Esophagus muscularis mucosa (tissue), 4 donors: ENCODE measurements at regions not wholly inside any gene's neighbourhood (a gene's known extent, or its start where the extent isn't known, plus 50 kb on each side); places are given as distances from the start of the nearest gene placed in this dataset.

Experiments used
- DNase-seq: peaks from one replicate; pipeline ENCODE4 v3.0.0-alpha.2; 2017; ENCODE audit errors: extremely low spot score
- H3K27ac ChIP-seq, 4 donors: fragments of 200-600 bp; sonication (generic); replicated peaks in 1 of 4; 1 replicate in 3 of 4; 2 replicates in 1 of 4; pipeline ENCODE4 v1.5.1; 2016 to 2019; ENCODE audit warnings: mild to moderate bottlenecking in 1 of 4
- H3K27me3 ChIP-seq, 4 donors: fragments of 200-600 bp; sonication (generic); one replicate each; pipeline versions ENCODE4 v1.5.1 to v1.6.0; 2016 to 2019
- H3K36me3 ChIP-seq, 4 donors: fragments of 200-600 bp; sonication (generic); one replicate each; pipeline ENCODE4 v1.5.1; 2016 to 2019
- H3K4me1 ChIP-seq, 4 donors: fragments of 200-600 bp; sonication (generic); one replicate each; pipeline ENCODE4 v1.5.1; 2016 to 2019
- H3K4me3 ChIP-seq, 4 donors: fragments of 200-600 bp; sonication (generic); 1 replicate in 2 of 4; 2 replicates in 2 of 4; pipeline ENCODE4 v1.5.1; 2016 to 2019; ENCODE audit warnings: mild to moderate bottlenecking in 4 of 4, moderate library complexity in 1 of 4
- H3K9me3 ChIP-seq, 4 donors: fragments of 200-600 bp; sonication (generic); 1 replicate in 3 of 4; 2 replicates in 1 of 4; pipeline ENCODE4 v1.5.1; 2016 to 2019
- EP300 ChIP-seq: sonication (generic); formaldehyde crosslinking; IDR thresholded peaks from one replicate; pipeline ENCODE4 v1.6.1; 2017; ENCODE audit warnings: antibody characterized with exemption
- POLR2A ChIP-seq: fragments of 450-650 bp; IDR thresholded peaks from one replicate; pipeline ENCODE4 v1.6.1; 2017; ENCODE audit warnings: antibody characterized with exemption, moderate library complexity, mild to moderate bottlenecking, low read depth
- POLR2AphosphoS5 ChIP-seq, 2 donors: sonication (generic); formaldehyde crosslinking; IDR thresholded peaks; one replicate each; pipeline ENCODE4 v1.6.1; 2017; ENCODE audit warnings: antibody characterized with exemption in 2 of 2
- WGBS: methylation state at CpG from one replicate; pipeline ENCODE4 v1.1.5; 2018; 5-methylcytosine and 5-hydroxymethylcytosine counted together
- intact Hi-C: fragments of 100-400 bp; cut with DNase I; formaldehyde crosslinking; loops from one replicate; pipeline ENCODE4 v1.15.1; 2023
- TF ChIP-seq, protein P1 (sequence below), 3 experiments: fragments of 200-600 bp in 2 of 3; fragments of 450-650 bp in 1 of 3; sonication (generic) in 2 of 3; IDR thresholded peaks; one replicate each; pipeline ENCODE4 v1.5.1; 2017 to 2019; ENCODE audit warnings: antibody characterized with exemption in 3 of 3, mild to moderate bottlenecking in 2 of 3, moderate library complexity in 1 of 3

DNA sequence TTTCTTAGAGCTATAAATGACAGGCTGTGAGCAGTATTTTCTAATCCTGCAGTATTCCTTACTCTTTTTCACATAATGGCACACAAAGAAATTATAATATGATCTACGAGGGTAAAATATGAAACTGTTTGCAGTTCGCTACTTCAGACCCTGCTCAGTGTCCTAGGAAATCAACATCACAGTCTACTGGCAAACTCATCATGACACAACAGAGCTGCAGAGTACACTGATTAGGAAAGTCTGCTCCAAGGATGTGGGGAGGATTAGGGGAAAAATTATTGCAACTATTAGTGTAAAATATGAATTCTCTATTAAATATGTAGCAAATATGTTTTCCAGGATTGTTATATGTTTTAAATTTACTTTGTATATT lies 149.2 kb upstream of the REG3G start:
- Histone ChIP-seq H3K4me3 (no peak overlapping the region), H3K4me1 (no peaks in the 10 kb centered on the region), H3K27me3 (no peaks in the 10 kb centered on the region), H3K27ac (no peak overlapping the region), H3K36me3 (no peaks in the 10 kb centered on the region), H3K9me3 (no peaks in the 10 kb centered on the region)
- no peak for DNase-seq
- WGBS: 58% methylated on average over 2 of the region's 2 CpGs
- TF ChIP-seq, protein P1, sequence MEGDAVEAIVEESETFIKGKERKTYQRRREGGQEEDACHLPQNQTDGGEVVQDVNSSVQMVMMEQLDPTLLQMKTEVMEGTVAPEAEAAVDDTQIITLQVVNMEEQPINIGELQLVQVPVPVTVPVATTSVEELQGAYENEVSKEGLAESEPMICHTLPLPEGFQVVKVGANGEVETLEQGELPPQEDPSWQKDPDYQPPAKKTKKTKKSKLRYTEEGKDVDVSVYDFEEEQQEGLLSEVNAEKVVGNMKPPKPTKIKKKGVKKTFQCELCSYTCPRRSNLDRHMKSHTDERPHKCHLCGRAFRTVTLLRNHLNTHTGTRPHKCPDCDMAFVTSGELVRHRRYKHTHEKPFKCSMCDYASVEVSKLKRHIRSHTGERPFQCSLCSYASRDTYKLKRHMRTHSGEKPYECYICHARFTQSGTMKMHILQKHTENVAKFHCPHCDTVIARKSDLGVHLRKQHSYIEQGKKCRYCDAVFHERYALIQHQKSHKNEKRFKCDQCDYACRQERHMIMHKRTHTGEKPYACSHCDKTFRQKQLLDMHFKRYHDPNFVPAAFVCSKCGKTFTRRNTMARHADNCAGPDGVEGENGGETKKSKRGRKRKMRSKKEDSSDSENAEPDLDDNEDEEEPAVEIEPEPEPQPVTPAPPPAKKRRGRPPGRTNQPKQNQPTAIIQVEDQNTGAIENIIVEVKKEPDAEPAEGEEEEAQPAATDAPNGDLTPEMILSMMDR (IDR thresholded peaks at IDR 0.05): no peak
- TF ChIP-seq EP300 (no peak), POLR2AphosphoS5 (IDR thresholded peaks at IDR 0.05) (no peak), POLR2A (no peak)
- intact Hi-C loops: no loop called here

DNA sequence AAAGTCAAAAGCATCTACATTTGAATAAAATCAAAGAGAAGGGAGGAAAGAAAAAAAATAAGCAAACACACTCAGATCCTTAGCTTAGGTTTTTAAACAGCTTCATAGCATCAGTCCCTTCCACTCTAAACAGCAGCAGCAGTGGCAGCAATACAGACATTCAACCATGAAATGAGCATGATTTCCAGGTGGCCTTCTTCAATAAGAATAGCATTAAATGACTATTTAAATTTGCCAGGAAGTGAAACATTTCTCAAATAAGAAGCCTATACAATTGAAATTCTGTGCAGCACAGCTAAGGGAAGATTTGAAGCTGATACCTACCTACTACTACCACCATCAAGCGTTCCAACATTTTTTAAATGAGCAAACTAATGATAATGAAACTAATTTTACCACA lies 138.1 kb upstream of the REG3G start:
- DNase-seq: no peak
- Histone ChIP-seq H3K4me1 (no peaks in the 10 kb centered on the region), H3K9me3 (peaks cover 0 to 4% (median 0%) of the 10 kb centered on the region in 4 donors), H3K4me3 (no peak overlapping the region), H3K27me3 (no peaks in the 10 kb centered on the region), H3K27ac (no peak overlapping the region), H3K36me3 (no peaks in the 10 kb centered on the region)
- intact Hi-C loops: no loop called here
- TF ChIP-seq, protein P1 (IDR thresholded peaks at IDR 0.05): no peak
- TF ChIP-seq POLR2A: no peak
- no peak for TF ChIP-seq POLR2AphosphoS5 (IDR thresholded peaks at IDR 0.05)
- TF ChIP-seq EP300: no peak
- WGBS: 86% methylated on average over 1 of the region's 1 CpG

DNA sequence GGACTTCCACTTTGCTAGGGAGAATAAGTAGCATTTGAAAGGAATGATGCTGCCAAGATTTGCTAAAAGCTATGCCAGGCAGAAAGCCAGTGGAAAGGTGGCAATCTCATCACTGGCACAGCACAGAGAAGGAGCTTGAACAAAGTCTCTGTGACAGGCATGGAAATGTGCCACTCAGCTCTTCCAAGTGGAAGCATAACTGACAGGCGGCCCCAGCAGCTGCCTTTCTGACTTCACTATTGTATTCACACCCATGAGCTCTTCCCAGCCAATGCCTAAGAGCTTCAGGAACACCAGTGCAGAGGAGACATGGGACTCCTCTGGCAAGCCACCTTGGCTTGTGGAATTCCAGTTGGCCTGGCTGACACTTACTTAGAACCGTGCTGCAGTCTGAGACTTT lies 134.6 kb upstream of the REG3G start:
- no peak for DNase-seq
- H3K36me3 ChIP-seq: no peaks in the 10 kb centered on the region
- H3K9me3 ChIP-seq: peaks cover 0 to 4% (median 0%) of the 10 kb centered on the region in 4 donors
- no peaks in the 10 kb centered on the region for H3K4me1 ChIP-seq
- intact Hi-C loops: no loop called here
- TF ChIP-seq EP300: no peak
- no peak for TF ChIP-seq POLR2AphosphoS5 (IDR thresholded peaks at IDR 0.05)
- TF ChIP-seq POLR2A: no peak
- TF ChIP-seq, protein P1 (IDR thresholded peaks at IDR 0.05): no peak
- H3K27me3 ChIP-seq: no peaks in the 10 kb centered on the region
- 87% methylated on average over 2 of the region's 2 CpGs for WGBS
- H3K27ac ChIP-seq: no peak overlapping the region
- no peak overlapping the region for H3K4me3 ChIP-seq

DNA sequence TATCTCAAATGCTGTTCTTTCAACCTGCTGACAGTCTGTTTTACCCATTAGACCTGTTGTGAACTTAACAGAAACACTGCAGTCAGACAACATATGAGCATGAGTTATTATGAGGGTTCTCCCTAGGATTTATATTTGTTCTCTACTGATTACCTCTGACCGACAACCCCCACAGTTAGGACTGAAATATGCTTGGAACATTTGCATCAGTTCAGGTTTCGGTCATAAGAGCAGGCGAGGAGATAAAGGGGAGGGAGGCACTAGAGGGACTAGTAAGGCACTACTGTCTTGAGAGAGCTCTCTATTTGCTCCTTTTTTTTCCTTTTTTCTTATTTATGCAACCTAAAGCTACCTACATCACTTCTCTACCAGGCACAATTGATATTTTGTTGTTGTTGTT lies 133.2 kb upstream of the REG3G start:
- Histone ChIP-seq H3K9me3 (peaks cover 0 to under 1% (median 0%) of the 10 kb centered on the region in 4 donors), H3K4me3 (no peak overlapping the region), H3K27me3 (no peaks in the 10 kb centered on the region), H3K27ac (no peak overlapping the region), H3K36me3 (no peaks in the 10 kb centered on the region), H3K4me1 (no peaks in the 10 kb centered on the region)
- no peak for DNase-seq
- intact Hi-C loops: no loop called here
- WGBS: 89% methylated on average over 3 of the region's 3 CpGs
- TF ChIP-seq EP300 (no peak), POLR2A (no peak), POLR2AphosphoS5 (IDR thresholded peaks at IDR 0.05) (no peak)

DNA sequence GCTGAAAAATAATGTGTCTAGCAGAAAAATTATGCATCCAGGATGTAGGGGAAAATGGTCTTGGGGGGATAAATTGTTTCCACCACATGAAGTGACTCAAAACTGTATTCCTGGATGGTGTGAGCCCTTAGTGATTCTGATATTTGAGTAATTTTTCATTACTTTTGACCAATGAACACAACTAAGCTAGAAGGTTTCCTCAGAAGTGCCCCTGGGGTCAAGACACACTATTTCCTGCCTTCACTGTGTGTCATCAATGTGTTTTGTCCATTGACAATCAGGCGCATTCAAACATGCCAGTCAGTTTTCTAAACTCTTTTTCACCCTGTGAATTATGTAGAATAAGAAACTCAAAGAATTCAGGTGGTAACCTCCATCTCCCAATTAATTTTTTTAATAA lies 130.5 kb upstream of the REG3G start:
- WGBS: 77% methylated on average over 1 of the region's 1 CpG
- TF ChIP-seq POLR2A: no peak
- no peak for TF ChIP-seq EP300
- TF ChIP-seq, protein P1 (IDR thresholded peaks at IDR 0.05): no peak
- no peak for TF ChIP-seq POLR2AphosphoS5 (IDR thresholded peaks at IDR 0.05)

More for the DNA sequence above, 130.5 kb upstream of the REG3G start:
- intact Hi-C loops: no loop called here
- H3K27ac ChIP-seq: no peak overlapping the region
- no peaks in the 10 kb centered on the region for H3K9me3 ChIP-seq
- H3K4me3 ChIP-seq: no peak overlapping the region
- no peaks in the 10 kb centered on the region for H3K36me3 ChIP-seq
- H3K27me3 ChIP-seq: no peaks in the 10 kb centered on the region
- no peak for DNase-seq
- no peaks in the 10 kb centered on the region for H3K4me1 ChIP-seq
